K562 (cell line): ENCODE measurements at regions not wholly inside any gene's neighbourhood (a gene's known extent, or its start where the extent isn't known, plus 50 kb on each side); places are given as distances from the start of the nearest gene placed in this dataset.

Experiments
- ATAC-seq: fragments of 200-7000 bp; cut with Tn5 transposase; 3 replicates; pipeline ENCODE4 v1.9.1; 2020; ENCODE audit warnings: moderate library complexity
- BruUV-seq: library from RNA; stranded (reverse); fragments of 400-500 nt; replicated peaks from 2 replicates; lab custom pipeline; 2021; lab: Mats Ljungman, UMichigan
- CTCF ChIA-PET: fragments of 300-600 bp; formaldehyde crosslinking; extraction: SDS; loops from one replicate; lab custom pipeline; 2021; ENCODE audit warnings: low intra/inter-chr PET ratio; lab: Yijun Ruan, JAX
- POLR2A ChIA-PET: fragments of 300-600, 350-650 bp; sonication (Branson Sonifier 250); formaldehyde crosslinking; extraction: SDS; loops from one replicate; lab custom pipeline; 2021; ENCODE audit warnings: antibody characterized with exemption, inconsistent platforms; lab: Yijun Ruan, JAX
- DNase-seq, 4 experiments: peaks; one replicate each; pipeline versions ENCODE4 v3.0.0 to v3.0.0-alpha.2; 2011 to 2018; ENCODE audit warnings: low spot score in 3 of 4, mixed read lengths in 3 of 4; ENCODE audit errors: extremely low read depth in 1 of 4
- FAIRE-seq: peaks from 2 replicates; lab custom pipeline; 2011; peaks lifted over from hg19 to GRCh38; lab: Jason Lieb, UNC
- H2AFZ ChIP-seq: 2 replicates; pipeline ENCODE4 v1.6.0; 2011; ENCODE audit warnings: low read depth, low read length, control low read depth, inconsistent platforms
- H3K27ac ChIP-seq: fragments of 200-600 bp; 3 replicates; pipeline ENCODE4 v1.8.0; 2011; ENCODE audit warnings: low read depth, mild to moderate bottlenecking, control low read depth, inconsistent platforms, low read length, moderate library complexity, mixed read lengths; ENCODE audit errors: extremely low read depth
- H3K27me3 ChIP-seq, 2 experiments: fragments of 300-600 bp in 1 of 2; 2 replicates in 1 of 2; 3 replicates in 1 of 2; pipeline versions ENCODE4 v1.6.0 to v1.8.0; 2011; ENCODE audit warnings: inconsistent platforms in 2 of 2, low read length in 2 of 2, mild to moderate bottlenecking in 1 of 2, mixed read lengths in 1 of 2, moderate library complexity in 1 of 2; ENCODE audit not compliant: control insufficient read depth in 2 of 2, insufficient read depth in 2 of 2
- H3K36me3 ChIP-seq: fragments of 300-600 bp; 3 replicates; pipeline ENCODE4 v1.8.0; 2011; ENCODE audit warnings: mild to moderate bottlenecking, low read length, inconsistent platforms; ENCODE audit not compliant: control insufficient read depth, insufficient read depth
- H3K4me1 ChIP-seq, 2 experiments: fragments of 200-600 bp in 1 of 2; replicated peaks in 1 of 2; 2 replicates in 1 of 2; 3 replicates in 1 of 2; pipeline versions ENCODE4 v1.5.1 to v1.8.0; 2011; ENCODE audit warnings: inconsistent platforms in 2 of 2, low read length in 2 of 2, mild to moderate bottlenecking in 1 of 2, mixed read lengths in 1 of 2, moderate library complexity in 1 of 2; ENCODE audit not compliant: control insufficient read depth in 2 of 2, insufficient read depth in 2 of 2
- H3K4me2 ChIP-seq: 2 replicates; pipeline ENCODE4 v1.6.1; 2011; ENCODE audit warnings: low read length, control low read depth, inconsistent platforms, mixed read lengths; ENCODE audit not compliant: insufficient read depth
- H3K4me3 ChIP-seq: fragments of 200-600 bp; sonication (generic), shearing (Covaris generic); 2 replicates; pipeline ENCODE4 v1.5.1; 2016; ENCODE audit warnings: control low read depth, inconsistent platforms
- H3K79me2 ChIP-seq: fragments of 200-600 bp; 3 replicates; pipeline ENCODE4 v1.8.0; 2011; ENCODE audit warnings: low read length, inconsistent platforms; ENCODE audit not compliant: control insufficient read depth, insufficient read depth
- H3K9ac ChIP-seq, 2 experiments: 2 replicates each; pipeline versions ENCODE4 v1.6.0 to v1.6.1; 2011; ENCODE audit warnings: low read depth in 2 of 2, low read length in 2 of 2, control low read depth in 1 of 2, inconsistent platforms in 1 of 2, mild to moderate bottlenecking in 1 of 2, mixed read lengths in 1 of 2; ENCODE audit not compliant: insufficient read depth in 1 of 2
- H3K9me1 ChIP-seq: one replicate; pipeline ENCODE4 v1.6.0; 2011; ENCODE audit warnings: inconsistent platforms, mild to moderate bottlenecking, low read length, moderate library complexity; ENCODE audit not compliant: control insufficient read depth, insufficient read depth
- H3K9me3 ChIP-seq: replicated peaks from 2 replicates; pipeline ENCODE4 v1.5.1; 2011; ENCODE audit warnings: low read depth, low read length, inconsistent platforms; ENCODE audit not compliant: control insufficient read depth, insufficient read depth
- H4K20me1 ChIP-seq: replicated peaks from 2 replicates; pipeline ENCODE4 v1.6.1; 2011; ENCODE audit warnings: low read length, inconsistent platforms, mixed read lengths; ENCODE audit not compliant: control insufficient read depth, insufficient read depth
- CHD1 ChIP-seq: fragments of 200-600 bp; sonication (generic); IDR thresholded peaks from one replicate; pipeline ENCODE4 v1.6.1; 2012; ENCODE audit warnings: mild to moderate bottlenecking, moderate library complexity, low read length, inconsistent platforms
- GATA2 ChIP-seq: sonication (generic); formaldehyde crosslinking; IDR thresholded peaks from 2 replicates; pipeline ENCODE4 v1.4.0; 2020; ENCODE audit warnings: mild to moderate bottlenecking, missing genetic modification reagents
- IRF2 ChIP-seq: sonication (generic); formaldehyde crosslinking; IDR thresholded peaks from 2 replicates; pipeline ENCODE4 v1.8.1; 2022; ENCODE audit warnings: mild to moderate bottlenecking, missing genetic modification reagents
- LARP7 ChIP-seq: fragments of 450-650 bp; IDR thresholded peaks from 2 replicates; pipeline ENCODE4 v1.6.1; 2016
- MCM3 ChIP-seq: fragments of 450-650 bp; IDR thresholded peaks from 2 replicates; pipeline ENCODE4 v1.6.1; 2016
- MYNN ChIP-seq, 2 experiments: sonication (generic); formaldehyde crosslinking in 1 of 2; IDR thresholded peaks; 2 replicates each; pipeline versions ENCODE4 v1.5.0 to v1.6.1; 2016 to 2020; ENCODE audit warnings: antibody characterized with exemption in 1 of 2, missing genetic modification reagents in 1 of 2
- NFIC ChIP-seq: fragments of 450-650 bp; IDR thresholded peaks from 2 replicates; pipeline ENCODE4 v1.6.1; 2017; ENCODE audit warnings: mild to moderate bottlenecking, inconsistent platforms
- NRF1 ChIP-seq, 2 experiments: fragments of 450-650 bp; IDR thresholded peaks in 1 of 2; conservative IDR thresholded peaks in 1 of 2; 2 replicates each; pipeline ENCODE4 v1.6.1; 2014; ENCODE audit warnings: mild to moderate bottlenecking in 2 of 2
- POLR2H ChIP-seq: IDR thresholded peaks from 2 replicates; pipeline ENCODE4 v1.6.1; 2016; ENCODE audit warnings: missing genetic modification characterization, low read depth, mild to moderate bottlenecking, control low read depth, missing compliant biosample characterization, moderate library complexity
- SIN3A ChIP-seq, 2 experiments: fragments of 150-350 bp in 1 of 2; IDR thresholded peaks; 2 replicates each; pipeline ENCODE4 v1.6.1; 2011 to 2016; ENCODE audit warnings: borderline replicate concordance in 2 of 2, low read depth in 2 of 2, low read length in 2 of 2, mild to moderate bottlenecking in 2 of 2, moderate library complexity in 2 of 2; ENCODE audit not compliant: control insufficient read depth in 1 of 2
- XRCC3 ChIP-seq: fragments of 450-650 bp; IDR thresholded peaks from 2 replicates; pipeline ENCODE4 v1.6.1; 2017; ENCODE audit warnings: mild to moderate bottlenecking, moderate library complexity
- ZFP36 ChIP-seq: fragments of 150-350 bp; IDR thresholded peaks from 2 replicates; pipeline ENCODE4 v1.6.1; 2018; ENCODE audit warnings: low read length, low read depth; ENCODE audit not compliant: partially characterized antibody
- WGBS: fragments of 100-300 bp; shearing (Covaris generic); methylation state at CpG from one replicate; pipeline ENCODE4 v1.1.6; 2016; ENCODE audit warnings: low coverage, mixed read lengths; ENCODE audit not compliant: insufficient coverage; ENCODE audit errors: missing lambda C conversion rate; 5-methylcytosine and 5-hydroxymethylcytosine counted together
- in situ Hi-C: fragments of 300-500 bp; cut with MboI; formaldehyde crosslinking; loops from 4 replicates; pipeline ENCODE4 v1.15.0; 2018; ENCODE audit warnings: inconsistent platforms, mixed read lengths
- intact Hi-C: fragments of 100-400 bp; cut with micrococcal nuclease; formaldehyde crosslinking; loops from 2 replicates; pipeline ENCODE4 v1.14.2; 2022
- TF ChIP-seq, protein P1 (sequence below): fragments of 200-800 bp; sonication (Bioruptor generic); IDR thresholded peaks from 2 replicates; pipeline ENCODE4 v1.6.1; 2017; ENCODE audit warnings: missing genetic modification characterization, missing compliant biosample characterization
- TF ChIP-seq, protein P2 (sequence below): sonication (generic); formaldehyde crosslinking; IDR thresholded peaks from 2 replicates; pipeline ENCODE4 v1.8.0; 2022; ENCODE audit warnings: missing genetic modification reagents, mild to moderate bottlenecking, borderline replicate concordance
- TF ChIP-seq, protein P3 (sequence below): IDR thresholded peaks from 3 replicates; pipeline ENCODE4 v1.6.1; 2011; ENCODE audit warnings: borderline replicate concordance, mild to moderate bottlenecking; ENCODE audit not compliant: insufficient read length, insufficient read depth
- TF ChIP-seq, protein P4 (sequence below): fragments of 200-400 bp; formaldehyde crosslinking; IDR thresholded peaks from 2 replicates; pipeline ENCODE4 v1.6.1; 2017; ENCODE audit warnings: mild to moderate bottlenecking, low read depth, low read length, moderate library complexity

DNA sequence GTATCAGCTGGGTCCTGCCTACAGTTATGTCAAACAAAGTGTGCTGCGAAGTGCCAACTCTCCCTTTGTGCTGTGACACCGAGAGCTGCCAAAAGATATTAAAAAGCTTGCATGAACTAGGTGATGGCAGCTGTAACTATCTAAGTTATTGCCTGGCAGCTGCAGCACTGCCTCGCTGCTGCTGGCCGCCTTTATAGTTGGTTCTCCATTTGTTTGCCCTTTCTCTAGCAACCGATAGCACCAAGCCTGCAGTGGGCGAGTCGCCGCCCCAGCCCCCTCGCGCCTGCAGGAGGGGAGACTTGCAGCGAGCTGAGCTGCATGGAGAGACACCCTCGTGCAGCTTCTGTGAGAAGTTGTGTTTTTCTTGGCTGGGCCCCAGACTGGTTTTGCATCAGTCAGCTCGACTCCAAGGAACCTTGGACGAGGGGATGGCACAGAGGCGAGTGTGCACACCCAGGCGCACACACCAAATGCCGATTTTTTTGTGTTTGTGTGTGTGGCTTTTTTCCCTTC is 330.6 kb downstream of the RPS6KC1 start:
- 0% methylated on average over 17 of the region's 17 CpGs for whole genome bisulfite sequencing
- H3K27me3 ChIP-seq, result peaks cover 25 to 37% of the 10 kb centered on the region in 2 experiments
- H3K9ac ChIP-seq, result no peak overlapping the region
- intact Hi-C loops, result no loop called here
- no peaks in the 10 kb centered on the region for H3K9me3 ChIP-seq
- no peak overlapping the region for H2AFZ ChIP-seq
- H3K4me1 ChIP-seq, result no peaks in the 10 kb centered on the region
- DNase-seq (no peak), ATAC-seq (no peak), FAIRE-seq (no peak)
- H3K27ac ChIP-seq, result no peak overlapping the region
- H3K4me2 ChIP-seq, result no peak overlapping the region
- no peaks in the 10 kb centered on the region for H3K36me3 ChIP-seq
- BruUV-seq, result no TSS peak
- H3K4me3 ChIP-seq, result no peak overlapping the region
- in situ Hi-C loops, result no loop called here
- ChIA-PET POLR2A (interaction anchor here (0.6 kb wide), 2 partner anchors 11 to 581 kb away, joined by 3 to 4 read pairs; no protein-coding TSS in a partner anchor), CTCF (no interaction called here)
- H3K9me1 ChIP-seq, result no peaks in the 10 kb centered on the region
- no peaks in the 10 kb centered on the region for H3K79me2 ChIP-seq
- H4K20me1 ChIP-seq, result 0 out of 2 replicates have a peak, but pooled peaks cover 3% of the 10 kb centered on the region
- TF ChIP-seq ZFP36 (no peak), NFIC (no peak), XRCC3 (no peak), LARP7 (no peak), SIN3A (IDR thresholded peaks at IDR 0.05; ENCODE audit: borderline replicate concordance in 2 of 2, control insufficient read depth in 1 of 2, low read depth in 2 of 2, low read length in 2 of 2) (no peak), MYNN (IDR thresholded peaks at IDR 0.05) (no peak), MYNN (CRISPR knock-in tag; IDR thresholded peaks at IDR 0.05) (no peak), MCM3 (no peak), NRF1 (conservative IDR thresholded peaks at IDR 0.05 in 1 of 2, IDR thresholded peaks at IDR 0.05 in 1 of 2) (no peak), POLR2H (tag) (no peak), CHD1 (no peak), GATA2 (no peak), IRF2 (CRISPR knock-in tag) (no peak)
- TF ChIP-seq, protein P1, sequence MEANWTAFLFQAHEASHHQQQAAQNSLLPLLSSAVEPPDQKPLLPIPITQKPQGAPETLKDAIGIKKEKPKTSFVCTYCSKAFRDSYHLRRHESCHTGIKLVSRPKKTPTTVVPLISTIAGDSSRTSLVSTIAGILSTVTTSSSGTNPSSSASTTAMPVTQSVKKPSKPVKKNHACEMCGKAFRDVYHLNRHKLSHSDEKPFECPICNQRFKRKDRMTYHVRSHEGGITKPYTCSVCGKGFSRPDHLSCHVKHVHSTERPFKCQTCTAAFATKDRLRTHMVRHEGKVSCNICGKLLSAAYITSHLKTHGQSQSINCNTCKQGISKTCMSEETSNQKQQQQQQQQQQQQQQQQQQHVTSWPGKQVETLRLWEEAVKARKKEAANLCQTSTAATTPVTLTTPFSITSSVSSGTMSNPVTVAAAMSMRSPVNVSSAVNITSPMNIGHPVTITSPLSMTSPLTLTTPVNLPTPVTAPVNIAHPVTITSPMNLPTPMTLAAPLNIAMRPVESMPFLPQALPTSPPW (CRISPR knock-in tag), result no peak
- TF ChIP-seq, protein P2, sequence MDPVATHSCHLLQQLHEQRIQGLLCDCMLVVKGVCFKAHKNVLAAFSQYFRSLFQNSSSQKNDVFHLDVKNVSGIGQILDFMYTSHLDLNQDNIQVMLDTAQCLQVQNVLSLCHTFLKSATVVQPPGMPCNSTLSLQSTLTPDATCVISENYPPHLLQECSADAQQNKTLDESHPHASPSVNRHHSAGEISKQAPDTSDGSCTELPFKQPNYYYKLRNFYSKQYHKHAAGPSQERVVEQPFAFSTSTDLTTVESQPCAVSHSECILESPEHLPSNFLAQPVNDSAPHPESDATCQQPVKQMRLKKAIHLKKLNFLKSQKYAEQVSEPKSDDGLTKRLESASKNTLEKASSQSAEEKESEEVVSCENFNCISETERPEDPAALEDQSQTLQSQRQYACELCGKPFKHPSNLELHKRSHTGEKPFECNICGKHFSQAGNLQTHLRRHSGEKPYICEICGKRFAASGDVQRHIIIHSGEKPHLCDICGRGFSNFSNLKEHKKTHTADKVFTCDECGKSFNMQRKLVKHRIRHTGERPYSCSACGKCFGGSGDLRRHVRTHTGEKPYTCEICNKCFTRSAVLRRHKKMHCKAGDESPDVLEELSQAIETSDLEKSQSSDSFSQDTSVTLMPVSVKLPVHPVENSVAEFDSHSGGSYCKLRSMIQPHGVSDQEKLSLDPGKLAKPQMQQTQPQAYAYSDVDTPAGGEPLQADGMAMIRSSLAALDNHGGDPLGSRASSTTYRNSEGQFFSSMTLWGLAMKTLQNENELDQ (CRISPR knock-in tag), result no peak
- TF ChIP-seq, protein P3, sequence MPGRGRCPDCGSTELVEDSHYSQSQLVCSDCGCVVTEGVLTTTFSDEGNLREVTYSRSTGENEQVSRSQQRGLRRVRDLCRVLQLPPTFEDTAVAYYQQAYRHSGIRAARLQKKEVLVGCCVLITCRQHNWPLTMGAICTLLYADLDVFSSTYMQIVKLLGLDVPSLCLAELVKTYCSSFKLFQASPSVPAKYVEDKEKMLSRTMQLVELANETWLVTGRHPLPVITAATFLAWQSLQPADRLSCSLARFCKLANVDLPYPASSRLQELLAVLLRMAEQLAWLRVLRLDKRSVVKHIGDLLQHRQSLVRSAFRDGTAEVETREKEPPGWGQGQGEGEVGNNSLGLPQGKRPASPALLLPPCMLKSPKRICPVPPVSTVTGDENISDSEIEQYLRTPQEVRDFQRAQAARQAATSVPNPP, result no peak
- TF ChIP-seq, protein P4, sequence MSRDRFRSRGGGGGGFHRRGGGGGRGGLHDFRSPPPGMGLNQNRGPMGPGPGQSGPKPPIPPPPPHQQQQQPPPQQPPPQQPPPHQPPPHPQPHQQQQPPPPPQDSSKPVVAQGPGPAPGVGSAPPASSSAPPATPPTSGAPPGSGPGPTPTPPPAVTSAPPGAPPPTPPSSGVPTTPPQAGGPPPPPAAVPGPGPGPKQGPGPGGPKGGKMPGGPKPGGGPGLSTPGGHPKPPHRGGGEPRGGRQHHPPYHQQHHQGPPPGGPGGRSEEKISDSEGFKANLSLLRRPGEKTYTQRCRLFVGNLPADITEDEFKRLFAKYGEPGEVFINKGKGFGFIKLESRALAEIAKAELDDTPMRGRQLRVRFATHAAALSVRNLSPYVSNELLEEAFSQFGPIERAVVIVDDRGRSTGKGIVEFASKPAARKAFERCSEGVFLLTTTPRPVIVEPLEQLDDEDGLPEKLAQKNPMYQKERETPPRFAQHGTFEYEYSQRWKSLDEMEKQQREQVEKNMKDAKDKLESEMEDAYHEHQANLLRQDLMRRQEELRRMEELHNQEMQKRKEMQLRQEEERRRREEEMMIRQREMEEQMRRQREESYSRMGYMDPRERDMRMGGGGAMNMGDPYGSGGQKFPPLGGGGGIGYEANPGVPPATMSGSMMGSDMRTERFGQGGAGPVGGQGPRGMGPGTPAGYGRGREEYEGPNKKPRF, result no peak
